ENCODE measurements at regions not wholly inside any gene's neighbourhood (a gene's known extent, or its start where the extent isn't known, plus 50 kb on each side); places are given as distances from the start of the nearest gene placed in this dataset.
"Not testable (repeated sequence)": the region's sequence is repeated elsewhere in the genome, so short reads cannot be mapped to it uniquely, and the experiment has no call there.

DNA sequence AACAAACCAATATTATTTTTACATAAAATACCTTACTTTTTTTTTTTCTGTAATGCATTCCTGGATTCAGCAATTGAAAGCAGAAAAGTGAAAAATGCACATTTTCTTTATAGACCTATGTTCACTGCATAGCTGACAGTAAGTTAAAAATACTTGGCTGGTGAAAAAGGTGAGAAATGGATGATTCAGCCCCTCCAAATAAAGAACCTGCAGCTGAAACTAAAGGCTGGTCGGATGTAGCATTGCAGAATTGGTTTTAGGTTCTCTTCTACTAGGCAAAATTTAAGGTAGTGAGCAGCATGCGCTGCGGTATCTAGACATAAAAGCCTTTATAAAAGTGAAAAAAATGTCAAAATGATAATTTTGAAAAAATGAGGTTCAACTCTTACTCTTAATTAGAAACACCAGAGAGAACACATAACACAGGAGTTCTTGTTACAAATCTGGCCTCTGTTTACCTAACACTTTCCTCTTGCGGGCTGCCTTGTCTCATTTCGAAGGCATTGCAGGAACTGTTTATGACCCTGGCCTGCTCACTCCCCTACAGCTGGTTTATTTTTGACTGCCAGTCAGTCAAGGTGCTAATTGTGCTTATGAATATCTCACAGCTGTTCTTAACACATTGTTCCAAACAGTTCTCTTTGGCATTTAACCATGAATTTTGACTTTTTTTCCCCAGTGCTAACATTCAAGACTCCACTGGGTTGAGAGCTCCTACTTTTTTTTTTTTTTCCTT, 455.4 kb upstream of the TBL1XR1 start:
- no peak for DNase-seq (ENCODE audit: low read depth)
- H3K4me3 ChIP-seq (ENCODE audit: low read depth, low read length) = no peak overlapping the region

DNA sequence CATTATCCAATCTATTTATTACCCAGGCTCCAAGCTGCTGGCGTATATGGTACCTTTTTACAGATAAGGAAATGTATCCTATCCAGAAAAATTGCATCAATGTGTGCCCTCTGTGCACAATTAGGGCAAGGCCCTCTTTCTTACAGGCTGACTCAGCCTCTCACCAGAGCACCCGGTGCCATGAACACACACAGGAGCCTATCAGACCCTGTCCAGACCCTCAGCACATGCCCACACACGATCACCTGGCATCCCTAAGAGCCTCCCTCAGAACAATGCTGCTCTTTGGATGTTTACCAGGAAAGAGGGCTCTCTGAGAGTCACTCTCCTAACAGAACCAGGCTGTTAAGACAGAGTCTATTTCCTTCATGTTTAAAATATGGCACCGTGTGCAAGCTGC, 460.0 kb upstream of the TBL1XR1 start:
- DNase-seq (ENCODE audit: low read depth) = no peak
- no peak overlapping the region for H3K4me3 ChIP-seq (ENCODE audit: low read depth, low read length)

- DNase-seq (ENCODE audit: low read depth) = no peak
- H3K4me3 ChIP-seq (ENCODE audit: low read depth, low read length) = no peak overlapping the region
Observed at GRCh38 chr3:177658354-177658753, 461.1 kb upstream of the TBL1XR1 start.

DNA sequence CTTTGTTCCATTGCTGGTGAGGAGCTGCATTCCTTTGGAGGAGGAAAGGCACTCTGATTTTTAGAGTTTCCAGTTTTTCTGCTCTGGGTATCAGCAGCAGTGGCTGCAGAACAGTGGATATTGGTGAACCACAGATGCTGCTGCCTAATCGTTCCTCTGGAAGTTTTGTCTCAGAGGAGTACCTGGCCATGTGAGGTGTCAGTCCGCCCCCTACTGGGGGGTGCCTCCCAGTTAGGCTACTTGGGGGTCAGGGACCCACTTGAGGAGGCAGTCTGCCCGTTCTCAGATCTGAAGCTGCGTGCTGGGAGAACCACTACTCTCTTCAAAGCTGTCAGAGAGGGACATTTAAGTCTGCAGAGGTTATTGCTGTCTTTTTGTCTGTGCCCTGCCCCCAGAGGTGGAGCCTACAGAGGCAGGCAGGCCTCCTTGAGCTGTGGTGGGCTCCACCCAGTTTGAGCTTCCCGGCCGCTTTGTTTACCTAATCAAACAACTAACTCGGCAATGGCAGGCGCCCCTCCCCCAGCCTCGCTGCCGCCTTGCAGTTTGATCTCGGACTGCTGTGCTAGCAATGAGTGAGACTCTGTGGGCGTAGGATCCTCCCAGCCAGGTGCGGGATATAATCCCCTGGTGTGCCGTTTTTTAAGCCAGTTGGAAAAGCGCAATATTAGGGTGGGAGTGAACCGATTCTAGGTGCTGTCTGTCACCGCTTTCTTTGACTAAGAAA, 467.3 kb upstream of the TBL1XR1 start:
- not testable (repeated sequence) for H3K4me3 ChIP-seq (ENCODE audit: low read depth, low read length); DNase-seq (ENCODE audit: low read depth)

- peak; percentile 62 for DNase-seq (ENCODE audit: low read depth)
- no peak overlapping the region for H3K4me3 ChIP-seq (ENCODE audit: low read depth, low read length)
Observed at GRCh38 chr3:177665122-177665808, 468.0 kb upstream of the TBL1XR1 start.

DNA sequence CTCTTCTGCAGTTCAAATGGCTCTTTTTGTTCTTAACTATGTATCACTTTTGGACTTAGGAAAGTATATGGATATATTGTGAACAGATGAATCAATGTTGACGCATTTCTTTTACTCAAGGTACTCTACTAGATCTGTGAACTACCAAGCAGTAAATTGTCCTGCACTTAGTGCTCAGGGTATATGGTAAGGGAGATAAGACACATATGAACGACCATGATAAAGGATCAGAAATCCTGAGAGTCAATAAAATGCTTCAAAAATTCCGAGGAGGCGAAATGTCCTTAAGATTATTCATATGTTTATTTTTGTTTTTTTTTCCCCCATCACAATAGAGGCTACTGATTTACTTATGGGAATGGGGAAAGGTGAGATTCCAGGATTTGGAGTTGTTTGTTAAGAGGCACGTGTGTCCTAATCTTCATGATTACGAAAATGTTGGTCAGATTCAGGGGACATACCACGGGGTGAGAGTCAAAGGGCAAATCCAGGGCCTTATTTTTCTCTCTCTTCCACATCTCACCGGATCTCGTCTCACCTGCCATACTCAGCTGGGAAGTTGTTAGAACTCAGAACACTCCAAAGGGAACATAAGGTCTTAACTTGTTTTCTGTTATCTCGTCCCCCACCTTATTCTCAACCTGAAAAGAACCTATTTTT, 475.1 kb upstream of the TBL1XR1 start:
- DNase-seq (ENCODE audit: low read depth) = no peak
- H3K4me3 ChIP-seq (ENCODE audit: low read depth, low read length) = no peak overlapping the region

GRCh38 chr3:177673112-177673914, 476.0 kb upstream of the TBL1XR1 start:
- H3K4me3 ChIP-seq (ENCODE audit: low read depth, low read length) = no peak overlapping the region
- peak; percentile 86 for DNase-seq (ENCODE audit: low read depth)

- no peak for DNase-seq (ENCODE audit: low read depth)
- no peak overlapping the region for H3K4me3 ChIP-seq (ENCODE audit: low read depth, low read length)
Observed at GRCh38 chr3:177674186-177674585, 476.9 kb upstream of the TBL1XR1 start.

GRCh38 chr3:177676148-177676547, 478.9 kb upstream of the TBL1XR1 start:
- no peak for DNase-seq (ENCODE audit: low read depth)

DNA sequence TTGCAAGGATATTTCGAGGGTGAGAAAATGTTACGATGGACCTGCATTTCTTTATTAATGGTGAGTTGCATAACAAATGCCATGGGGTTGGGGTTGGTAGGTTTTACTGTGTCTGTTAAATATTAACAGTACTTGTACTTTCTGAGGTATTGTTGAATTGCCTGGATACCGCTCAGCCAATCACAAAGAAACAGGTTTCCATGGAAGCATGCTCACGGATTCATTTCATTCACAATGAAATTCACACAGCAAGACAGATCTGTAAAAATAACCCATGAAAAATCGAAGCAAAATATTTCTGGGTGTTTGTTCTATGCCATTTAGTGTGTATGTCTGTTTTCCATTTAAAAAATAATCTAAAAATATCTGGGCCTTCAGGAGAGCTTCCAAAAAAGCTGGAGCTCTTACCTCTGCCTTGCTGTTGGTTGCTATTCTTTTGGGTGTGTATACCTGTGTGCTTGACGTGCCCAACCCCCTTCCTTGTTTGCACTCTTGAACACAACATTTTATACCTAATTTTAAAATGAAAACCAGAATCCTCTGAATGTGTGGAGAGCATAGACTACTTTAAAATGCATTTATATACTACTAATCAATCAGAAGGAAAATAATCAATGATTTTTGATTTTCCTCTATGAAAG, 479.8 kb upstream of the TBL1XR1 start:
- H3K4me3 ChIP-seq (ENCODE audit: low read depth, low read length) = no peak overlapping the region
- DNase-seq (ENCODE audit: low read depth) = no peak

More at GRCh38 chr3:177676148-177676547, 478.9 kb upstream of the TBL1XR1 start:
- no peak overlapping the region for H3K4me3 ChIP-seq (ENCODE audit: low read depth, low read length)

DNA sequence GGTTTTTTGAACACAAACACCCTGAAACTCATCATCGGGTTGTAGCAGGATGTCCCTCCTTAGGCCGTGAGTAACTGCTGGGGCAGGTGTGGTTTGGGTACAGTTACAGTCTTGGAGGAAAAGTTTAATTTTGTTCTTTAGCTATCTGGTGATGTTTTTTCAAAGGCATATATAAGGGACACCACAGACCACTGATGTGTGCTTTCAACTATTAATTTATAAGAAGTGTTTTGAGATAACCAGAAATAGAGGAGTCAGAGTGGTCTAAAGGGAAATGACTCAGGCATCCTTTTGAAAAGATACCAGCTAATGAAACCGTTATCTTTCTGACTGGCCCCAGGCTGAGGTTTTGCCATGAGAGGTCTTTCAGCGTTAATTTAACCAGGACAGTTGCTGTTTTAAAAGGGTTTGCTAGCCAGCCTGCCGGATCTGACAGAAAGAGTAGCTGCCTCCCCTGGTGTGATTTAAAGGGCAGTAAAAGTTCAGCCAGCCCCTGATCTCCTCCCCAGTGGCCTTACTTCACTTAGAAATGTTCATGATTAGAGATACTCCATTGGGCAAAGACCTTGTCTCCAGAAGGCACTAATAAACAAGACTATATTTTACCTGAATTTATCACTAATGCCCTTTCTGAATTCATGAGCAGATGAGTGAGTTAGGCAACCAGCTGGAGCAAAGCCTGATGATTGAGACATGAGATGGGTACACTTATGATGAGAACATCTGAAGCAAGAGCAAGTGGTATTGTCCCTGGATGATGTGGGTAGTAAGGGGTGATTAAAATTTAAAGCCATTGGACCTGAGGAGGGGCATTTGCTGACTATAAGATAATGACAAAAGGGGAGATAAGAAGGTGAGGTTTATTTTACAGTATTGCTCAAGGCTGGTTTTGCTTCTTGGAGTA, 482.5 kb upstream of the TBL1XR1 start:
- DNase-seq (ENCODE audit: low read depth) = peak; percentile 37
- H3K4me3 ChIP-seq (ENCODE audit: low read depth, low read length) = no peak overlapping the region

GRCh38 chr3:177680472-177680821, 483.2 kb upstream of the TBL1XR1 start:
- H3K4me3 ChIP-seq (ENCODE audit: low read depth, low read length) = no peak overlapping the region
- no peak for DNase-seq (ENCODE audit: low read depth)

DNA sequence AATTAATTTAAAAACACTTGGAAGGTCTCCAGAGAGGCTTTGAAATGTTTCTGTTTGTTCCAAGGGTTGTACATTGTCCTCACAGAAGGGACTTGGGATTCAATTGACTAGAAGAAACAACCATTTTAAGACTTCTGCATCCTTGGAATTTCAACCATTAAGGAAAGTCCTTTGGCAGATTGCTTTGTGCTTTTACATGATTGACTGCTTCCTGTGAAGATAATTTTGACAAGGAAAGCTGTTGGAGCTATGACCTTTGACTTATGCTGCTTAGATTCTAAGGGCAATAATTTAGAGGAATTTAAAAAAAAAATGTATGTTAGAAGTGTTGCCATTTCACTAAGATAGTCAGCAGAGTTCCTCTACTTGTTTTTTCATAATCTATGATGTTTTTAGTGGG, 483.9 kb upstream of the TBL1XR1 start:
- no peak for DNase-seq (ENCODE audit: low read depth)
- H3K4me3 ChIP-seq (ENCODE audit: low read depth, low read length) = no peak overlapping the region

DNA sequence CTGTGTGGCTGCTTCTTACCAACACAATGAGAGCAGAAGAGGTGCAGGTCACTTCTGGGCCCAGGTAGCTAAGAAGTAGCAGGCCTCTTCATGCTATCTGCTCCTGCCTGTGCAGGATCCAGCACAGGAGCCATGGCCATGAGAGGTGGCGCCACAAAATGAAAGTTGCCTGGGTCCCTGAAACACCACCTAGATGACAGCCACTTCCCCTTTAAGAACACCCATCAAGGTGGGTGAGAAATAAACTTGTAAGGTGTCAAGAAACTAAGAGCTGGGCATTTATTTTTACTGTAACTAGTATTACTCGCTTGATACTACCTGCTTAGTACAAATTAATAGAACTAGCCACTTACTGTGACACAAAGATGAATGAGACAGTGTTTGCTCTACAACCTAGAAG, 484.6 kb upstream of the TBL1XR1 start:
- no peak overlapping the region for H3K4me3 ChIP-seq (ENCODE audit: low read depth, low read length)
- no peak for DNase-seq (ENCODE audit: low read depth)

DNA sequence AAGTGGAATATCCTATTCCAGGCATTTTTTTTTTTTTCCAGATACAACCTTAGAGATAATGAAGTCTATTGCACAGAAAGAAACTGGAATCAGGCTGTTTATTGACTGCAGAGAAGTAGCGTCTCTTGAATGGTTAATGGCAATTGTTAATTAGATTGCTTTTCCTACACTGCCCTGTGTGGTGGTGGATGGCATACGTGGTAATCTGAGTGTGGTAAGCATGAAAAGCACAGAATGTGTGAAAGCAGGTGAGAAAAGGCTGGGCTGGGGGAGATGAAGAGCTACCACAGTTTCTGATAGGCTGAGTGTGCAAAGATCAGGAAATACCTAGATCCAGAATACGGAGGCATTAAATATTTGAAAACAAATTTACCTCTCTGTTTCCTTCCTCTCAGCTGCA, 486.3 kb upstream of the TBL1XR1 start:
- DNase-seq (ENCODE audit: low read depth) = no peak
- no peak overlapping the region for H3K4me3 ChIP-seq (ENCODE audit: low read depth, low read length)

DNA sequence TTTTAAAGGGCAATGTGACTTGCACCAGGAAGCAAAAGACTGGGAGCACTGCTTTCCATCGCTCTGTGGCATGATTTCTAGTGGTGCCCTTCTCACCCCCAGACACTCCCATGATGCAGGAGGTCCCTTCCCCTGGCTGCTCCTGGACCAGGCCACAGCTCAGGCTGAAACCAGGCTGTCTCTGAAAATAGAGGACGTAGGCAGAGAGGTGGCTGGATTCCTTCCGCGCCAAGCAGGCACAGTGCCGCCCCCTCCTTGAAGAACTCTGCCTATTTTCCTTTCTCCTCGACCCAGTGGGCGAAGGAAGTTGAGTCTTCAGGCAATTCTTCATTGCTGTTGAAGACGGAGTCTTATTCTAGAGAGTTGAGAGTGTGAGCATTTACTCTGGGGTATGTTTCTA, 489.4 kb upstream of the TBL1XR1 start:
- DNase-seq (ENCODE audit: low read depth) = no peak
- no peak overlapping the region for H3K4me3 ChIP-seq (ENCODE audit: low read depth, low read length)

- H3K4me3 ChIP-seq (ENCODE audit: low read depth, low read length) = no peak overlapping the region
Observed at GRCh38 chr3:177687291-177687690, 490.0 kb upstream of the TBL1XR1 start.

DNA sequence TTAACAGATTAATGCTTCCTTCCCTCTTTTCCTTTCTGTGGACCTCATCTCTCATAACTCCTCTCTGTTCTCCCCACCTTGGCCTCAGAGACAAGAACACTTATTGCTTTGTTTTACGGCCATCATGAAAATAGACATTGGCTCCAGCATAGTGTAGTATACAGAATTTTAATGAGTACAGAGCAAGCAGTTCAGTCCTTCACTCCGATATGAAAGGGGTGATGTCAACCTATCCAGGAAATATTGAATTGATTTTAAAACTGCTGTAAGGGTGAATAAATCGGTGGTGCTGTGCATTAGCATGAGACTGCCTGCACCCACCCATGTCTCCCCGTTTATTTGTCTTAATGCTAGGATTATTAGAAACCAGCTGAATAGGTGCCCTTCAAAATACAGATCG, 490.9 kb upstream of the TBL1XR1 start:
- DNase-seq (ENCODE audit: low read depth) = no peak

More at GRCh38 chr3:177687291-177687690, 490.0 kb upstream of the TBL1XR1 start:
- DNase-seq (ENCODE audit: low read depth) = no peak

More for the DNA sequence above, 490.9 kb upstream of the TBL1XR1 start:
- no peak overlapping the region for H3K4me3 ChIP-seq (ENCODE audit: low read depth, low read length)

Data from skeletal muscle cell (primary cell).